ENCODE measurements at regions not wholly inside any gene's neighbourhood (a gene's known extent, or its start where the extent isn't known, plus 50 kb on each side); places are given as distances from the start of the nearest gene placed in this dataset.

- TF ChIP-seq CTCF (IDR thresholded peaks at IDR 0.05) (no peak), EP300 (IDR thresholded peaks at IDR 0.05) (no peak), POLR2A (IDR thresholded peaks at IDR 0.05; ENCODE audit: low read depth) (no peak), POLR2AphosphoS5 (IDR thresholded peaks at IDR 0.05) (no peak)
Observed at GRCh38 chr2:55995211-55995610, 71.6 kb upstream of the EFEMP1 start.
